PFSK-1 (cell line): ENCODE measurements at regions not wholly inside any gene's neighbourhood (a gene's known extent, or its start where the extent isn't known, plus 50 kb on each side); places are given as distances from the start of the nearest gene placed in this dataset.

ENCODE experiments used
- FOXP2 ChIP-seq: optimal IDR thresholded peaks from 2 replicates; pipeline ENCODE3; 2011; ENCODE audit warnings: borderline replicate concordance, control low read depth, inconsistent platforms; ENCODE audit not compliant: insufficient read depth; ENCODE audit errors: extremely low read length, extremely low read depth
- SIN3A ChIP-seq: IDR thresholded peaks from 2 replicates; pipeline ENCODE4 v1.6.1; 2012; ENCODE audit warnings: mild to moderate bottlenecking, low read length, moderate library complexity, borderline replicate concordance; ENCODE audit not compliant: insufficient read depth
- TAF1 ChIP-seq: IDR thresholded peaks from 2 replicates; pipeline ENCODE4 v1.6.1; 2012; ENCODE audit warnings: low read length, control low read depth, borderline replicate concordance; ENCODE audit not compliant: insufficient read depth

- no peak for TF ChIP-seq FOXP2
- no peak for TF ChIP-seq TAF1
- TF ChIP-seq SIN3A = no peak
Observed at GRCh38 chr16:79988721-79989220, 388.2 kb upstream of the MAF start.
